Keratinocyte (primary cell): ENCODE measurements at regions not wholly inside any gene's neighbourhood (a gene's known extent, or its start where the extent isn't known, plus 50 kb on each side); places are given as distances from the start of the nearest gene placed in this dataset.

Experiments
- DNase-seq: peaks from one replicate; pipeline ENCODE4 v3.0.0-alpha.2; 2011; ENCODE audit warnings: low read depth, missing footprints, low spot score
- FAIRE-seq: peaks from 2 replicates; lab custom pipeline; 2011; peaks lifted over from hg19 to GRCh38; lab: Jason Lieb, UNC
- H2AFZ ChIP-seq: 2 replicates; pipeline ENCODE4 v1.6.0; 2012; ENCODE audit warnings: low read length, control low read depth, inconsistent platforms; ENCODE audit not compliant: control insufficient read depth
- H3K27ac ChIP-seq: 2 replicates; pipeline ENCODE4 v1.5.1; 2011; ENCODE audit warnings: low read length; ENCODE audit not compliant: control insufficient read depth, insufficient read depth
- H3K27me3 ChIP-seq: 3 replicates; pipeline ENCODE4 v1.6.0; 2011; ENCODE audit warnings: low read length; ENCODE audit not compliant: control insufficient read depth, insufficient read depth; ENCODE audit errors: extremely low read depth
- H3K36me3 ChIP-seq, 2 experiments: 2 replicates in 1 of 2; 3 replicates in 1 of 2; pipeline ENCODE4 v1.5.1; 2011; ENCODE audit warnings: low read length in 2 of 2, mild to moderate bottlenecking in 1 of 2; ENCODE audit not compliant: control insufficient read depth in 2 of 2, insufficient read depth in 2 of 2; ENCODE audit errors: extremely low read depth in 1 of 2
- H3K4me1 ChIP-seq: 3 replicates; pipeline ENCODE4 v1.5.1; 2011; ENCODE audit warnings: low read length; ENCODE audit not compliant: control insufficient read depth, insufficient read depth; ENCODE audit errors: extremely low read depth
- H3K4me2 ChIP-seq: 3 replicates; pipeline ENCODE4 v1.6.0; 2011; ENCODE audit warnings: low read depth, low read length; ENCODE audit not compliant: control insufficient read depth, insufficient read depth; ENCODE audit errors: extremely low read depth
- H3K4me3 ChIP-seq, 3 experiments: fragments of 200-600 bp in 1 of 3; sonication (generic) in 1 of 3; 2 replicates in 2 of 3; 3 replicates in 1 of 3; pipeline ENCODE4 v1.5.1; 2011 to 2016; ENCODE audit warnings: low read length in 3 of 3, mild to moderate bottlenecking in 3 of 3, control low read depth in 2 of 3, inconsistent platforms in 1 of 3, low read depth in 1 of 3, mixed read lengths in 1 of 3, mixed run types in 1 of 3, moderate library complexity in 1 of 3; ENCODE audit not compliant: control insufficient read depth in 2 of 3, insufficient read depth in 2 of 3; ENCODE audit errors: extremely low read depth in 1 of 3
- H3K79me2 ChIP-seq: 2 replicates; pipeline ENCODE4 v1.6.0; 2012; ENCODE audit warnings: low read length; ENCODE audit not compliant: control insufficient read depth, insufficient read depth
- H3K9ac ChIP-seq: 3 replicates; pipeline ENCODE4 v1.6.0; 2011; ENCODE audit warnings: low read length; ENCODE audit not compliant: control insufficient read depth, insufficient read depth; ENCODE audit errors: extremely low read depth
- H3K9me1 ChIP-seq: 3 replicates; pipeline ENCODE4 v1.6.0; 2011; ENCODE audit warnings: low read length; ENCODE audit not compliant: control insufficient read depth, insufficient read depth; ENCODE audit errors: extremely low read depth
- H3K9me3 ChIP-seq: 2 replicates; pipeline ENCODE4 v1.5.1; 2012; ENCODE audit warnings: low read depth, low read length; ENCODE audit not compliant: control insufficient read depth
- H4K20me1 ChIP-seq: 3 replicates; pipeline ENCODE4 v1.6.0; 2011; ENCODE audit warnings: low read length; ENCODE audit not compliant: control insufficient read depth, insufficient read depth; ENCODE audit errors: extremely low read depth
- CTCF ChIP-seq, 3 experiments: IDR thresholded peaks in 1 of 3; conservative IDR thresholded peaks in 1 of 3; optimal IDR thresholded peaks in 1 of 3; 2 replicates in 2 of 3; 3 replicates in 1 of 3; pipeline versions ENCODE3 to v1.5.1; 2011; ENCODE audit warnings: low read length in 3 of 3, mild to moderate bottlenecking in 3 of 3, moderate library complexity in 2 of 3, control low read depth in 1 of 3, inconsistent platforms in 1 of 3; ENCODE audit not compliant: insufficient read depth in 2 of 3; ENCODE audit errors: extremely low read depth in 1 of 3
- EZH2 ChIP-seq: IDR thresholded peaks from one replicate; pipeline ENCODE4 v1.6.1; 2012; ENCODE audit warnings: inconsistent platforms, mild to moderate bottlenecking, low read length, moderate library complexity
- dilution Hi-C: fragments of 300-500 bp; cut with MboI; formaldehyde crosslinking; loops from one replicate; pipeline ENCODE4 v1.7.0; 2020; ENCODE audit warnings: low sequenced_read_pairs; ENCODE audit not compliant: extremely low pct_ligation_motif_present

- dilution Hi-C loops: no loop called here
- no peaks in the 10 kb centered on the region for H4K20me1 ChIP-seq
- H3K4me3 ChIP-seq: no peak overlapping the region
- no peak for TF ChIP-seq CTCF (optimal IDR thresholded peaks at IDR 0.05 in 1 of 3, IDR thresholded peaks at IDR 0.05 in 1 of 3, conservative IDR thresholded peaks at IDR 0.05 in 1 of 3; ENCODE audit: extremely low read depth in 1 of 3, insufficient read depth in 2 of 3, low read length in 3 of 3)
- no peak for TF ChIP-seq EZH2
- no peak overlapping the region for H2AFZ ChIP-seq
- no peaks in the 10 kb centered on the region for H3K4me1 ChIP-seq
- no peaks in the 10 kb centered on the region for H3K79me2 ChIP-seq
- no peak overlapping the region for H3K27ac ChIP-seq
- no peaks in the 10 kb centered on the region for H3K36me3 ChIP-seq
- peaks cover 17% of the 10 kb centered on the region for H3K27me3 ChIP-seq
- no peak for DNase-seq
- H3K4me2 ChIP-seq: no peak overlapping the region
- peaks cover 3% of the 10 kb centered on the region for H3K9me3 ChIP-seq
- H3K9ac ChIP-seq: no peak overlapping the region
- FAIRE-seq: no peak
- no peaks in the 10 kb centered on the region for H3K9me1 ChIP-seq
Observed at GRCh38 chr20:39111359-39112177, 149.4 kb downstream of the DHX35 start.

- no peak overlapping the region for H3K4me3 ChIP-seq
- no peaks in the 10 kb centered on the region for H3K79me2 ChIP-seq
- no peak for TF ChIP-seq CTCF (optimal IDR thresholded peaks at IDR 0.05 in 1 of 3, IDR thresholded peaks at IDR 0.05 in 1 of 3, conservative IDR thresholded peaks at IDR 0.05 in 1 of 3; ENCODE audit: extremely low read depth in 1 of 3, insufficient read depth in 2 of 3, low read length in 3 of 3)
- no peak for TF ChIP-seq EZH2
- H3K36me3 ChIP-seq: no peaks in the 10 kb centered on the region
- H2AFZ ChIP-seq: no peak overlapping the region
- H4K20me1 ChIP-seq: no peaks in the 10 kb centered on the region
- H3K9me1 ChIP-seq: no peaks in the 10 kb centered on the region
- dilution Hi-C loops: no loop called here
- FAIRE-seq: no peak
- H3K4me2 ChIP-seq: no peak overlapping the region
- no peak for DNase-seq
- H3K27me3 ChIP-seq: peaks cover 17% of the 10 kb centered on the region
- H3K9ac ChIP-seq: no peak overlapping the region
- no peaks in the 10 kb centered on the region for H3K9me3 ChIP-seq
- no peaks in the 10 kb centered on the region for H3K4me1 ChIP-seq
- no peak overlapping the region for H3K27ac ChIP-seq
Observed at GRCh38 chr20:39110819-39111136, 148.6 kb downstream of the DHX35 start.
